KMS-11 (cell line): ENCODE measurements at regions not wholly inside any gene's neighbourhood (a gene's known extent, or its start where the extent isn't known, plus 50 kb on each side); places are given as distances from the start of the nearest gene placed in this dataset.

Experiments used
- H2AFZ ChIP-seq: fragments of 200-600 bp; sonication (generic); 2 replicates; pipeline ENCODE4 v1.6.1; 2016; ENCODE audit warnings: antibody characterized with exemption, mixed run types, low read depth
- H3K27ac ChIP-seq: fragments of 200-600 bp; sonication (generic); 2 replicates; pipeline ENCODE4 v1.6.1; 2016; ENCODE audit warnings: mild to moderate bottlenecking, mixed run types
- H3K27me3 ChIP-seq: fragments of 200-600 bp; sonication (generic); 2 replicates; pipeline ENCODE4 v1.6.1; 2017; ENCODE audit warnings: mild to moderate bottlenecking, low read depth, mixed run types, moderate library complexity; ENCODE audit not compliant: insufficient read depth
- H3K36me3 ChIP-seq: fragments of 200-600 bp; sonication (generic); 2 replicates; pipeline ENCODE4 v1.6.1; 2017; ENCODE audit warnings: mild to moderate bottlenecking, mixed run types; ENCODE audit not compliant: insufficient read depth
- H3K4me1 ChIP-seq: fragments of 200-600 bp; sonication (generic); 2 replicates; pipeline ENCODE4 v1.6.1; 2016; ENCODE audit warnings: mild to moderate bottlenecking, low read depth, mixed run types; ENCODE audit not compliant: poor library complexity, severe bottlenecking
- H3K4me2 ChIP-seq: fragments of 200-600 bp; sonication (generic); 2 replicates; pipeline ENCODE4 v1.7.0; 2016; ENCODE audit warnings: mild to moderate bottlenecking, mixed run types
- H3K4me3 ChIP-seq: fragments of 200-600 bp; sonication (generic); IDR thresholded peaks from 2 replicates; pipeline ENCODE4 v1.6.1; 2017; ENCODE audit warnings: low read depth, low read length, mixed read lengths; ENCODE audit not compliant: insufficient read depth
- H3K79me2 ChIP-seq: fragments of 200-600 bp; sonication (generic); 2 replicates; pipeline ENCODE4 v1.6.1; 2016; ENCODE audit warnings: low read depth, mixed run types; ENCODE audit not compliant: insufficient read depth
- H3K9ac ChIP-seq: fragments of 200-600 bp; sonication (generic); 2 replicates; pipeline ENCODE4 v1.6.1; 2016; ENCODE audit warnings: mild to moderate bottlenecking, mixed run types
- H4K20me1 ChIP-seq: fragments of 200-600 bp; sonication (generic); 2 replicates; pipeline ENCODE4 v1.6.1; 2016; ENCODE audit warnings: mild to moderate bottlenecking, mixed run types; ENCODE audit not compliant: insufficient read depth
- TF ChIP-seq, protein P1 (sequence below): fragments of 200-600 bp; sonication (generic); conservative IDR thresholded peaks from 2 replicates; pipeline ENCODE4 v1.6.1; 2017; ENCODE audit warnings: low read depth, mild to moderate bottlenecking, antibody characterized with exemption, low read length, moderate library complexity, mixed read lengths

DNA sequence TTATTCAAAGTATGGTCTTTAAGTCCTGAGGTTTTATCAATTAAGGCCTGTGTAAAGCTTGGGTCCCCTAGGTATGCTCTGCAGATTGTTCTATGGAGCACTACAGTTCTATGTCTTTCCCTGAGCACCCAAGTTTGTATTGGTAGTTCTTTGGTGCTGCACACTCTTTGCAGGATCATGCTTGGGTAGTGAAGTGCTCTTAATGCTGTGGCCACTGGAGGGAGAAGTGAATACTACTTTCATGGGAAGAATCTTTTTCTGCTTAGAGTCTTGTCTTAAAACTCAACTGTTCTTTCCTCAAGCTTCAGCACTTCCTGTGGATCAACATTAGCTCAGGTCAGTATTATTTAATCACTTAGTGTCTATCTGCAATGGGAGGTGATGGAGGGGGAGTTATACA, 93.6 kb upstream of the CFAP20DC start:
- H2AFZ ChIP-seq, result no peak overlapping the region
- no peak overlapping the region for H3K4me2 ChIP-seq
- no peak overlapping the region for H3K27ac ChIP-seq
- no peaks in the 10 kb centered on the region for H3K79me2 ChIP-seq
- H3K4me1 ChIP-seq, result no peaks in the 10 kb centered on the region
- H3K27me3 ChIP-seq, result no peaks in the 10 kb centered on the region
- H3K36me3 ChIP-seq, result no peaks in the 10 kb centered on the region
- H3K4me3 ChIP-seq, result no peak overlapping the region
- no peaks in the 10 kb centered on the region for H4K20me1 ChIP-seq
- no peak overlapping the region for H3K9ac ChIP-seq
- TF ChIP-seq, protein P1, sequence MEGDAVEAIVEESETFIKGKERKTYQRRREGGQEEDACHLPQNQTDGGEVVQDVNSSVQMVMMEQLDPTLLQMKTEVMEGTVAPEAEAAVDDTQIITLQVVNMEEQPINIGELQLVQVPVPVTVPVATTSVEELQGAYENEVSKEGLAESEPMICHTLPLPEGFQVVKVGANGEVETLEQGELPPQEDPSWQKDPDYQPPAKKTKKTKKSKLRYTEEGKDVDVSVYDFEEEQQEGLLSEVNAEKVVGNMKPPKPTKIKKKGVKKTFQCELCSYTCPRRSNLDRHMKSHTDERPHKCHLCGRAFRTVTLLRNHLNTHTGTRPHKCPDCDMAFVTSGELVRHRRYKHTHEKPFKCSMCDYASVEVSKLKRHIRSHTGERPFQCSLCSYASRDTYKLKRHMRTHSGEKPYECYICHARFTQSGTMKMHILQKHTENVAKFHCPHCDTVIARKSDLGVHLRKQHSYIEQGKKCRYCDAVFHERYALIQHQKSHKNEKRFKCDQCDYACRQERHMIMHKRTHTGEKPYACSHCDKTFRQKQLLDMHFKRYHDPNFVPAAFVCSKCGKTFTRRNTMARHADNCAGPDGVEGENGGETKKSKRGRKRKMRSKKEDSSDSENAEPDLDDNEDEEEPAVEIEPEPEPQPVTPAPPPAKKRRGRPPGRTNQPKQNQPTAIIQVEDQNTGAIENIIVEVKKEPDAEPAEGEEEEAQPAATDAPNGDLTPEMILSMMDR, result no peak

- Histone ChIP-seq H4K20me1 (no peaks in the 10 kb centered on the region), H3K4me2 (no peak overlapping the region), H3K9ac (no peak overlapping the region), H3K27ac (no peak overlapping the region), H3K79me2 (no peaks in the 10 kb centered on the region), H2AFZ (no peak overlapping the region), H3K4me3 (no peak overlapping the region), H3K36me3 (no peaks in the 10 kb centered on the region), H3K27me3 (no peaks in the 10 kb centered on the region), H3K4me1 (no peaks in the 10 kb centered on the region)
- TF ChIP-seq, protein P1, result no peak
These were observed 92.7 kb upstream of the CFAP20DC start for GRCh38 chr3:59142556-59142955.

- TF ChIP-seq, protein P1, result no peak
- Histone ChIP-seq H3K27me3 (no peaks in the 10 kb centered on the region), H3K4me2 (no peak overlapping the region), H3K27ac (no peak overlapping the region), H3K9ac (no peak overlapping the region), H3K36me3 (no peaks in the 10 kb centered on the region), H4K20me1 (no peaks in the 10 kb centered on the region), H3K4me3 (no peak overlapping the region), H2AFZ (no peak overlapping the region), H3K4me1 (no peaks in the 10 kb centered on the region), H3K79me2 (no peaks in the 10 kb centered on the region)
These were observed 89.1 kb upstream of the CFAP20DC start for GRCh38 chr3:59138966-59139365.

DNA sequence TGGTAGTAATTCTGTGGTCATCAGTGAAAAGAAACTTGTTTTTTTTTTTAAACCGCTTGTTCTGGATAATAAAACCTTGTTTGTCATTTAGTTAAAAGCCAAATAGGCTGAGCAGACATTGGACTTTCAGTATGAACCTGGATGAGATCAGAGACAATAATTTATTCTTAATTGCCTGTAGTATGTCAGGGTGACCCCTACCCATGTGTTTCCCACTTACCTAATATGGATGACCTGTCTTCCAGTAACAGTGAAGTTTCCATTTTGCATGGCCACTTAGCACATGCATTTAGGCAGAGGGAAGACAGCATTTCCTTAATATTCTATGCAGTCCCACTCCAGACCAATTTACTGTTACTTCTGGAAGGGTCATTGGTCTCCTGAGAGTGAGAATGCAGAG, 87.6 kb upstream of the CFAP20DC start:
- Histone ChIP-seq H4K20me1 (no peaks in the 10 kb centered on the region), H3K9ac (no peak overlapping the region), H3K4me3 (no peak overlapping the region), H3K27ac (no peak overlapping the region), H3K36me3 (no peaks in the 10 kb centered on the region), H3K4me2 (no peak overlapping the region), H3K27me3 (no peaks in the 10 kb centered on the region), H3K79me2 (no peaks in the 10 kb centered on the region), H3K4me1 (no peaks in the 10 kb centered on the region), H2AFZ (no peak overlapping the region)
- TF ChIP-seq, protein P1, result no peak
